Tibial nerve (tissue), 4 donors: ENCODE measurements at regions not wholly inside any gene's neighbourhood (a gene's known extent, or its start where the extent isn't known, plus 50 kb on each side); places are given as distances from the start of the nearest gene placed in this dataset. TPM values are rescaled to one million over a fixed set of nuclear protein-coding genes. Genes with fewer than 3 reads are reported as not detected.

Experiments used
- DNase-seq, 2 donors: peaks; one replicate each; pipeline ENCODE4 v3.0.0-alpha.2; 2019; ENCODE audit warnings: low spot score in 2 of 2
- H3K27ac ChIP-seq, 4 donors: fragments of 200-600 bp; sonication (generic) in 3 of 4; one replicate each; pipeline ENCODE4 v1.5.1; 2017 to 2019; ENCODE audit warnings: mild to moderate bottlenecking in 1 of 4
- H3K27me3 ChIP-seq, 2 donors: fragments of 200-600 bp; sonication (generic) in 1 of 2; one replicate each; pipeline versions ENCODE4 v1.5.1 to v1.6.0; 2017 to 2019
- H3K36me3 ChIP-seq, 3 donors: fragments of 200-600 bp; sonication (generic); one replicate each; pipeline ENCODE4 v1.5.1; 2018 to 2019
- H3K4me1 ChIP-seq, 4 donors: fragments of 200-600 bp; sonication (generic) in 3 of 4; one replicate each; pipeline ENCODE4 v1.5.1; 2017 to 2019
- H3K4me3 ChIP-seq, 4 donors: fragments of 200-600 bp; sonication (generic) in 3 of 4; one replicate each; pipeline ENCODE4 v1.5.1; 2017 to 2019; ENCODE audit warnings: mild to moderate bottlenecking in 1 of 4, moderate library complexity in 1 of 4
- H3K9me3 ChIP-seq, 4 donors: fragments of 200-600 bp; sonication (generic) in 3 of 4; one replicate each; pipeline ENCODE4 v1.5.1; 2017 to 2019
- CTCF ChIP-seq, 5 experiments: fragments of 200-600 bp in 3 of 5; fragments of 450-650 bp in 2 of 5; sonication (generic) in 3 of 5; IDR thresholded peaks; one replicate each; pipeline ENCODE4 v1.5.1; 2016 to 2019; ENCODE audit warnings: antibody characterized with exemption in 5 of 5, mild to moderate bottlenecking in 3 of 5, moderate library complexity in 2 of 5
- EP300 ChIP-seq, 2 donors: sonication (generic); formaldehyde crosslinking; IDR thresholded peaks; one replicate each; pipeline ENCODE4 v1.6.1; 2017; ENCODE audit warnings: antibody characterized with exemption in 2 of 2, mild to moderate bottlenecking in 1 of 2
- POLR2A ChIP-seq, 2 donors: fragments of 450-650 bp; IDR thresholded peaks; one replicate each; pipeline ENCODE4 v1.6.1; 2017; ENCODE audit warnings: antibody characterized with exemption in 2 of 2, mild to moderate bottlenecking in 2 of 2, moderate library complexity in 2 of 2
- whole genome bisulfite sequencing, 2 donors: methylation state at CpG; one replicate each; pipeline ENCODE4 v1.1.5; 2018; 5-methylcytosine and 5-hydroxymethylcytosine counted together
- small RNA-seq: library from RNA; depleted of rRNA; stranded (forward); fragments of <200 nt; gene quantifications from one replicate; pipeline ENCODE3, GENCODE V24; 2016

GRCh38 chr2:192253692-192254091, 59.0 kb upstream of the TMEFF2 start:
- Histone ChIP-seq H3K4me1 (no peaks in the 10 kb centered on the region), H3K9me3 (no peaks in the 10 kb centered on the region), H3K27ac (no peak overlapping the region), H3K4me3 (no peak overlapping the region), H3K27me3 (no peaks in the 10 kb centered on the region), H3K36me3 (no peaks in the 10 kb centered on the region)
- no peak for DNase-seq
- TF ChIP-seq CTCF (IDR thresholded peaks at IDR 0.05), result no peak
- TF ChIP-seq EP300 (IDR thresholded peaks at IDR 0.05), result no peak
- no peak for TF ChIP-seq POLR2A (IDR thresholded peaks at IDR 0.05)
- WGBS, 2 donors, result 82 to 87% methylated on average over 4 of the region's 4 CpGs

GRCh38 chr2:192250961-192251360, 56.2 kb upstream of the TMEFF2 start:
- Histone ChIP-seq H3K4me1 (no peaks in the 10 kb centered on the region), H3K4me3 (no peak overlapping the region), H3K36me3 (no peaks in the 10 kb centered on the region), H3K27ac (no peak overlapping the region), H3K9me3 (no peaks in the 10 kb centered on the region), H3K27me3 (no peaks in the 10 kb centered on the region)
- TF ChIP-seq POLR2A (IDR thresholded peaks at IDR 0.05) (no peak), CTCF (IDR thresholded peaks at IDR 0.05) (no peak), EP300 (IDR thresholded peaks at IDR 0.05) (no peak)
- DNase-seq, result no peak

DNA sequence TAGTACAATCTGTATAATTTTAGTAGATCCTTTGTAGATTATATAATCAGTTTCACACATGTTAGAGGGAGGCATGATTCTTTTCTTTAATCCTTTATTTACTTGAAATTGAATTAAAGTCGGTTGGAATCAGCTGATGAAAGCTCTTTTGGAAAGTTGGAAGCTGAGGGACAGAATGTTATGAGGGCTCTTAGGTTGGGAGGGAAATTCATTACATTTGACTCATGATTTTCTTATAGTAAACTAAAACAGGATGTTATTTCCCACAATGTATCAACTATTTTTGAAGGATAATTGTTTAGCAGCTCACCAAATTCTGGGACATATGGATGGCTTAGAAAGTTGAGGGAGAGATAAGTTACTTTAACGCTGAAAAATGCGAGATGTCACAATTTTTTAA, 52.7 kb upstream of the TMEFF2 start:
- Histone ChIP-seq H3K36me3 (no peaks in the 10 kb centered on the region), H3K4me1 (no peaks in the 10 kb centered on the region), H3K27ac (no peak overlapping the region), H3K9me3 (no peaks in the 10 kb centered on the region), H3K4me3 (no peak overlapping the region), H3K27me3 (no peaks in the 10 kb centered on the region)
- no peak for DNase-seq
- 84 to 92% methylated on average over 3 of the region's 3 CpGs for WGBS, 2 donors
- TF ChIP-seq POLR2A (IDR thresholded peaks at IDR 0.05) (no peak), CTCF (IDR thresholded peaks at IDR 0.05) (no peak), EP300 (IDR thresholded peaks at IDR 0.05) (no peak)

GRCh38 chr2:192246297-192246696, 51.6 kb upstream of the TMEFF2 start:
- Histone ChIP-seq H3K9me3 (no peaks in the 10 kb centered on the region), H3K27me3 (no peaks in the 10 kb centered on the region), H3K36me3 (no peaks in the 10 kb centered on the region), H3K4me1 (no peaks in the 10 kb centered on the region), H3K27ac (no peak overlapping the region), H3K4me3 (no peak overlapping the region)
- no peak for DNase-seq
- WGBS, 2 donors, result 82 to 85% methylated on average over 3 of the region's 3 CpGs
- TF ChIP-seq CTCF (IDR thresholded peaks at IDR 0.05), result no peak
- no peak for TF ChIP-seq EP300 (IDR thresholded peaks at IDR 0.05)
- TF ChIP-seq POLR2A (IDR thresholded peaks at IDR 0.05), result no peak

- no peaks in the 10 kb centered on the region for H3K9me3 ChIP-seq
- no peaks in the 10 kb centered on the region for H3K4me1 ChIP-seq
- no peaks in the 10 kb centered on the region for H3K36me3 ChIP-seq
- H3K27ac ChIP-seq, result no peak overlapping the region
- H3K27me3 ChIP-seq, result no peaks in the 10 kb centered on the region
- 64 to 70% methylated on average over 3 of the region's 3 CpGs for WGBS, 2 donors
- DNase-seq, result peak in 1 of 2 donors; percentile 7
- H3K4me3 ChIP-seq, result no peak overlapping the region
- TF ChIP-seq CTCF (IDR thresholded peaks at IDR 0.05) (no peak), POLR2A (IDR thresholded peaks at IDR 0.05) (no peak), EP300 (IDR thresholded peaks at IDR 0.05) (no peak)
These were observed 50.6 kb upstream of the TMEFF2 start for GRCh38 chr2:192245329-192245728.

Small RNA genes in the stretch of these regions (small RNA-seq; reads per million reads assigned to genes)
- gene AC068135.1 (not detected), gene AC074290.1 (not detected), gene RF00017 (not detected), gene RF00273 (not detected), gene RNU6-169P (not detected)
